Body of pancreas (tissue), 4 donors: ENCODE measurements at regions not wholly inside any gene's neighbourhood (a gene's known extent, or its start where the extent isn't known, plus 50 kb on each side); places are given as distances from the start of the nearest gene placed in this dataset.

Experiments used
- CTCF ChIP-seq, 7 experiments: fragments of 450-650 bp in 4 of 7; fragments of 200-600 bp in 3 of 7; sonication (generic) in 3 of 7; IDR thresholded peaks; one replicate each; pipeline ENCODE4 v1.5.1; 2016 to 2019; ENCODE audit warnings: antibody characterized with exemption in 7 of 7
- POLR2A ChIP-seq, 3 donors: fragments of 450-650 bp; IDR thresholded peaks; one replicate each; pipeline ENCODE4 v1.6.1; 2016; ENCODE audit warnings: antibody characterized with exemption in 3 of 3, mild to moderate bottlenecking in 2 of 3

- TF ChIP-seq CTCF (IDR thresholded peaks at IDR 0.05) (no peak), POLR2A (IDR thresholded peaks at IDR 0.05) (no peak)
These were observed 359.2 kb upstream of the NCAM2 start for GRCh38 chr21:20639026-20639425.
